DMS114 treated with DMSO at 0.1 percent for 48 hours (cell line): ENCODE measurements at regions not wholly inside any gene's neighbourhood (a gene's known extent, or its start where the extent isn't known, plus 50 kb on each side); places are given as distances from the start of the nearest gene placed in this dataset.
"Not testable (repeated sequence)": the region's sequence is repeated elsewhere in the genome, so short reads cannot be mapped to it uniquely, and the experiment has no call there.

ENCODE experiments used
- DNase-seq: peaks from one replicate; lab custom pipeline; 2025; ENCODE audit not compliant: unreplicated experiment; lab: John Stamatoyannopoulos, UW

DNA sequence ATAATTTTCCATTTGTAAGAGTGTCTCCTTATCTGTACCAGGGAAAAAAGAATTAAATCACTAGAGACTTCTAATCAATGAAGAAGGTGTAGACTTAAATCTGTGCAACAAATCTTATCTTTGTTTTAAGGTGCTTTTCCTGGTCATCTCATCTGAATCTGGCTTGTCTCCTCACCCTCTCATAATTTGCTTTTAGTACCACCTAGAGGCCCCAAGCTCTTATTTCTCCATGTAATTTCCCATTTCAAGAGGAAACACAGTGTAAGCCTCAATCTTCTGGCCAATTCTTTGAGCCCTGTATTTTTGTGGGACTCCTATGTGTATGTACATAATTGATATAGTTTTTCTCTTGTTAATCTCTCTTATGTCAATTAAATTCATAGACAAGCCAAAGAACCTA is 1975.3 kb upstream of the CDH6 start:
- DNase-seq: no peak

DNA sequence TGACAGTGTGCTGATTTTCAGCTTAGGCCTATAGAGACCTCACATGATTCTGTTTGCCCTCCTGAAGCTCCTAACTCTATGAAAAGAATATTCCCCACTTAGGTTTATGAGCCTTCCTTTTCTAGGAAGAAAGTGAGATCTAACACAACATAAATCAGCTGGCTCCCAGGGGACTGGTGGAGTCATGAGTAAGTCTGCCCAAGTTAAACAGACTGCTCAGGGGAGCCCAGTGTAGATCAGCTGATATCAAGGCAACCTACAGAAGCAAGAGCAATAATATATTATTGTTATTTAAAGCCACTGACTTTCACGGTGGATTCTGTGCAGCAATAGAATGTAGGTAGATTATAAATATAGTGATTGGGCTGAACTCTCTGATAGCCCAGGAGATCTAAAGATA is 1978.6 kb upstream of the CDH6 start:
- DNase-seq: no peak

DNA sequence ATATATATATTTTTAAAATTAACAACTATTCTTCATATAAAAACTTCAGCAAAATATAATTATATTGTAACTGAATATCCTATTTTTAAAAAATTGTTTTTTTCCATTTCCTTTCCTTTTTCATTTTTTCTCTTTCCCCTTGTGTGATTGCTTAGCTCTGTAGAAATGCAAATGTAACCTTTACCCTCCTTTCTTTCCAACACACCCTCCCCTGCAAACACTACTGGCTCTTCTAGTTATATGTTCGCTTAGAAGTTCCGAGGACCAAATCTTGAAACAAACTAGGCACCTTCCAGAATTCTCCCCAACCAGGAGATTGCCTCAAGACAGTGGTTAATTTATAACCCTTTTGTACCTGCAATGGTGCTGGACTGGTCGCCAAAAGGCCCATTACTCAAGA is 1980.0 kb upstream of the CDH6 start:
- no peak for DNase-seq

DNA sequence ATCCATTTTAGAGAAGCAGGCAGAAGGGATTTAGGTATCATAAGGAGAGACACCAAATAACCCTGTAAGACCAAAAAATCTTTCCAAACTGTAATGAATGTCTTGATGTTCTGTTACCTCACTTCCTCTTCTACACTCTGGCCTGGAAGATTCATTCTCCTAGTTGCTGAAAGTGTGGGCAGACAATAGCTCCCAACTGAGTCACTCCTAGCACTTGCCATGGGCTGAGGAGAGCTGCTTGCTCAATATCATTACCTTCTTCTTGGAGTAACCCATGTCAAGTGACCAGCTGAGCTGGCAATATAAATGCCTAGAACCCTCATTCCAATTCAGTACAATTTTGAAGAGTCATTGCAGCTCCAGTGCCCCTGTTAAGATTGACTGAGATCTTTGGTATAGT is 1985.5 kb upstream of the CDH6 start:
- DNase-seq: no peak

DNA sequence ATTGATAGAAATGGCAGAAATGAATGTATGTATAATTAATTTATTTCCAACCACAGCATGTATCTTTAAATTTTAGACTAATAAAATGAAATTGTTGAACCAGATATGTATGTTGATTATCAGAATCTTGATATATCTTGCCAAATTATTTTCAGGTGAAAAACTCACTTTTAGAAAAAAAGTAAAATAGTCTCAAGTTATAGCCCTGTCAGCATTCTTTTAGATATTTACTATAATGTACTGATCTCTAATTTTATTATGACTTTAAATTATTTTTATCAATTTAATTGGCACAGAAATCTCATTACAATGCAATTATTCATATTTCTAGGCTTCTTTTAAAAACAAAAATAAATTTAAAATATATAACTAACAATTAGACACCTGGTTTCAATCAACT is 1990.4 kb upstream of the CDH6 start:
- no peak for DNase-seq

DNA sequence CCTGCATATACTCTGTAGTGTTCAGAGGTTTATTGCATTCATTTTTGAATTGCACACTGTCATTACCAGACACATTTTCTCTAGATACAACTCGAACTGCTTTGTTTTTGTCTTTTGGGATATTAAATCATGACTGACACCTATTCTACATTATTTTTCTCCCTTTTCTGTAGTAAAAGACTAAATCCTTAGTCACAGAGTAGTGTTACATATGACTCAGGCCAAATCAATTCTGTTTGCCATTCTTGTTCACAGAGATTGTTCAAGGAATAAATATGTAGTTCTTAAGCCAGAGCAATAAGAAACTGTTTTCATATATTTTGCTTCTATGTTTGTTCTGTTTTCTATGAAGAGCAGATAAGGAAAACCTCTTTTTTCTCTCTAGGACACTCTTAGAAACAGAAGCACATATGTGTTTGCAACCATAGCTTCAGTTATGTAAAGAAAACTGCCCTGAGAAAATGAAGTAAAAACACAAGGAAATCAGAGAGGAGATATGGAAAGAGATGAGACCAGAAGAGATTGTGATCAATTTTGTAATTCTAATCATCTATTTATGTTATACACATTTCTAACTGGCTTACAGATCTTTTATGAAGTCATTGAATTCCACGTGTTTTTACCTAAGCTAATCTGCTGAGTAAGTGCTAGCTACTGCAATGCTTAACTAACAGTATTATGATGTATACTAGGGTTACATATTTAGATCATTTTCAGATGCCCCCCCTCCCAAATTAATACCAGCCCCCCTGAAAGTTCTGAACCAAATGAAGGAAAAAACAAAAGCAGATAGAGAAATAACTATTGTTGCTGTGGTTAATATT is 1995.6 kb upstream of the CDH6 start:
- no peak for DNase-seq

DNA sequence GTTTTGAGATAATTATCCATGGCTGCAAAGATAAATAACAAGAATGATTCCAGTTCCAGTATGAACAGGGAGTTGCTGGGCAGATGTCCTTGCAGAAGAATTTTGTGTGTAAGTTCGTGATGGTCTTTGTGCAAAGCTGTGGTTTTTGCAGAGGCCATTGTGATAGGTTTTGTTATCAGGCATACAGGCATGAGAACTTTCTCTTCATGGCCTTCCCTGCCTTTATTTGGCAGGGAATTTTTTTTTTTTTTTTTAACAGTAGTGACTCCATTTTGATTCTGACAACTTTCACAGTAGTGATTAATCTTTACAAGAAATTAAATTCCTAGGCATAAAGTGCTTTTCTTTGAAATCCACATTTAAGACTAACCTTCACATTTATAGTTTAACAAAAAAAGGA is 1999.5 kb upstream of the CDH6 start:
- DNase-seq: no peak

DNA sequence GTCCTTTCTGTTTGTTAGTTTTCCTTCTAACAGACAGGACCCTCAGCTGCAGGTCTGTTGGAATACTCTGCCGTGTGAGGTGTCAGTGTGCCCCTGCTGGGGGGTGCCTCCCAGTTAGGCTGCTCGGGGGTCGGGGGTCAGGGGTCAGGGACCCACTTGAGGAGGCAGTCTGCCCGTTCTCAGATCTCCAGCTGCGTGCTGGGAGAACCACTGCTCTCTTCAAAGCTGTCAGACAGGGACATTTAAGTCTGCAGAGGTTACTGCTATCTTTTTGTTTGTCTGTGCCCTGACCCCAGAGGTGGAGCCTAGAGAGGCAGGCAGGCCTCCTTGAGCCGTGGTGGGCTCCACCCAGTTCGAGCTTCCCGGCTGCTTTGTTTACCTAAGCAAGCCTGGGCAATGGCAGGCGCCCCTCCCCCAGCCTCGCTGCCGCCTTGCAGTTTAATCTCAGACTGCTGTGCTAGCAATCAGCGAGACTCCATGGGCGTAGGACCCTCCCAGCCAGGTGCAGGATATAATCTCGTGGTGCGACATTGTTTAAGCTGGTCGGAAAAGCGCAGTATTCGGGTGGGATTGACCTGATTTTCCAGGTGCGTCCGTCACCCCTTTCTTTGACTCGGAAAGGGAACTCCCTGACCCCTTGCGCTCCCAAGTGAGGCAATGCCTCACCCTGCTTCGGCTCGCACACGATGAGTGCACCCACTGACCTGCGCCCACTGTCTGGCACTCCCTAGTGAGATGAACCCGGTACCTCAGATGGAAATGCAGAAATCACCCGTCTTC is 2002.0 kb upstream of the CDH6 start:
- not testable (repeated sequence) for DNase-seq

DNA sequence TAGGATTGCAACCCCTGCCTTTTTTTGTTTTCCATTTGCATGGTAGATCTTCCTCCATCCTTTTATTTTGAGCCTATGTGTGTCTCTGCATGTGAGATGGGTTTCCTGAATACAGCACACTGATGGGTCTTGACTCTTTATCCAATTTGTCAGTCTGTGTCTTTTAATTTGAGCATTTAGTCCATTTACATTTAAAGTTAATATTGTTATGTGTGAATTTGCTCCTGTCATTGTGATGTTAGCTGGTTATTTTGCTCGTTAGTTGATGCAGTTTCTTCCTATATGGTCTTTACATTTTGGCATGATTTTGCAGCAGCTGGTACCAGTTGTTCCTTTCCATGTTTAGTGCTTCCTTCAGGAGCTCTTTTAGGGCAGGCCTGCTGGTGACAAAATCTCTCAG is 2003.1 kb upstream of the CDH6 start:
- DNase-seq: not testable (repeated sequence)

DNA sequence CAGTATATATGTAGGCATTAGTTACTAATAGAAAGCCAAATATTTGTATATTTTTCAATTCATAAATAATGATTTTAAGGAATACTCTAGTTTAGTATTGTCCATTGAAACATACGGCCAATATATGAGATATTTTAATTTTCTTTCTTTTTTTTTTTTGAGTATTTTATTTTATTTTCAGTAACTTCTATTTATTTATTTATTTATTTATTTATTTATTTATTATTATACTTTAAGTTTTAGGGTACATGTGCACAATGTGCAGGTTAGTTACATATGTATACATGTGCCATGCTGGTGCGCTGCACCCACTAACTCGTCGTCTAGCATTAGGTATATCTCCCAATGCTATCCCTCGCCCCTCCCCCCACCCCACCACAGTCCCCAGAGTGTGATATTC is 2007.1 kb upstream of the CDH6 start:
- DNase-seq: not testable (repeated sequence)

DNA sequence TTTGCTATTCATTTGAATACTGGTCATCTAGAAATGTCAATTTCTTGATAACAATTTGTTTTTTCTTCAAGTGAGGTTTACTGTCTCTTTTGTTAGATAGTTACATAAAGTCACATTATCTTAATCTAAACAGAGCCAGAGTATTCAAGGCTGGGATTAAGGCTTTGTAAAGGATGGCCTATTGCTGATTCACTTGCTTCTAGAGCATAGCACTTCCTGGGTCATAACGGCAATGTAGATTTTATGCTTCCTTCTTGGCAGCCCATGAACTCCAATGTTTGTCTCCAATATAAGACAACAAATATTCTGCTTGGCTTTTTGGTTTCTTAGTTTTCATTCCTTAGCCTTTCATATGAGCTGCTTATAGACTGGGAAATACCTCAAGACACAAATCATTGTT is 2007.9 kb upstream of the CDH6 start:
- no peak for DNase-seq

DNA sequence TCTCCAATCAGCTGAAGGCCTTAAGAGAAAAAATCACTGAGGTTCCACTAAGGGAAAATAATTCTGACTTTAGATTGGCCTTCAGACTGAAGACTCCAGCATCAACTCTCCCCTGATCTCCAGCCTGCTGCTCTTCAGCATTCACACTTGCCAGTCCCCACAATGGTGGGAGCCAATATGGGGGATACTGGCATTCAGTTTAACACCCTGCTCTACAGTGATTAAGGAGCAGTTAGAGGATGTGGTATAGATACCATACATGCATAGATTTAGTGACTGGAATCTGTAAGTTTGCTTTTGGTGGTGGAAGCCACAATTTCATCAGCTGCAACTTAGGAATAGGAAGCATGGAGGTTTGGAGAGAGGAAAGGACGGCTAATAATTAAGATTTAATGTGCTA is 2017.7 kb upstream of the CDH6 start:
- no peak for DNase-seq

DNA sequence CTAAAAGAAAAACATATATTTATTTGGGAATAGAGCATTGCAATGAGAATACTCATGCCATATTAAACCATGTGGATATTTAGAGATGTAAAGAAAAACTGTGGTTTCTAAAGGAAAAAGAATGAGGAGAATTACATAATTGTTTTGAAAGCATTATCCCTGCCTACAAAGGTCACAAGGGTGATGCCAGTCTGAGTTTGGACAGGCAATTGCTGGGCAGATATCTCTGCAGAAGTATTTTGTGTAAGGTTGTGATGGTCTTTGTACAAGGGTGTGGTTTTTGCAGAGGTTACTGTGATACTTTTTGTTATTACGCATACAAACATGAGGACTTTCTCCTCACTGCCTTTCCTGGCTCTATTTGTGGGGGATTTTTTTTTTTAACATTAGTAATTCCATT is 2022.9 kb upstream of the CDH6 start:
- DNase-seq: no peak

DNA sequence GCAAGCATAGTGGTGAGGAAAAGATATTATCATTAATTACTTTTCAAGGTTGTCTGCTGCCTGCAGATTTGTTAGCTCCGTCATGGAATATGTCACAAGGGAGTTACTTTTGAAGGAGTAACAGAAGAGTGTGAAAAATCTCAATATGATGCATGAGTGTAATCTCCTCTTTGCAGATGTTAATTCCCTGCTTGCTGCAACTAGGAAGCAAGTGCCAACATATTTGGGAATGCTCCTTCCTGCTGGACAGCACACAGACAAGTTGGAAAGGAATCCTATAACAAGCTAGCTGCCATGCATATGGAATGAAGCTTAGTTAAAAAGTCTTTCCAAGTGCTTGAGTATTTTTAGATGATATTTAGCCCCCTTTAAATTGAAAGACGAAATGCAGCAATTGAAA is 2023.6 kb upstream of the CDH6 start:
- DNase-seq: no peak

DNA sequence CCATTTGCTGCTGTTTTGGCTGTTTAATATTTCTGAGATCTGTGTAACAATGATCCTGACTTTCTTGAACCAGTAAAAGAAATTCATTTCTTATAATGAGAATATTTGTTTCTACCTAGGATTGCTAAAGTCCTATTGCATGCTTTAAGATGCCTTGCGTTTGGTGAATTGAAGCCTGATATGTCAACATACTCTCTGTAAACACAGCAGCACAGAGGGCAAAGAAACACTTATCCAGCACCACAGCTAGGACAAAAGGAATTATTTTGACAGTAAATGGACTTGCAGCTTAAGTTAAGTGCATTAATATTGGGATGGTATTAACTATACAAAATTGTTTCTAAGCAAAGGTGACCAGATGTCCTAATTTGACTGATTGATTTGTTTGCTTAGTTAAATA is 2031.2 kb upstream of the CDH6 start:
- no peak for DNase-seq

DNA sequence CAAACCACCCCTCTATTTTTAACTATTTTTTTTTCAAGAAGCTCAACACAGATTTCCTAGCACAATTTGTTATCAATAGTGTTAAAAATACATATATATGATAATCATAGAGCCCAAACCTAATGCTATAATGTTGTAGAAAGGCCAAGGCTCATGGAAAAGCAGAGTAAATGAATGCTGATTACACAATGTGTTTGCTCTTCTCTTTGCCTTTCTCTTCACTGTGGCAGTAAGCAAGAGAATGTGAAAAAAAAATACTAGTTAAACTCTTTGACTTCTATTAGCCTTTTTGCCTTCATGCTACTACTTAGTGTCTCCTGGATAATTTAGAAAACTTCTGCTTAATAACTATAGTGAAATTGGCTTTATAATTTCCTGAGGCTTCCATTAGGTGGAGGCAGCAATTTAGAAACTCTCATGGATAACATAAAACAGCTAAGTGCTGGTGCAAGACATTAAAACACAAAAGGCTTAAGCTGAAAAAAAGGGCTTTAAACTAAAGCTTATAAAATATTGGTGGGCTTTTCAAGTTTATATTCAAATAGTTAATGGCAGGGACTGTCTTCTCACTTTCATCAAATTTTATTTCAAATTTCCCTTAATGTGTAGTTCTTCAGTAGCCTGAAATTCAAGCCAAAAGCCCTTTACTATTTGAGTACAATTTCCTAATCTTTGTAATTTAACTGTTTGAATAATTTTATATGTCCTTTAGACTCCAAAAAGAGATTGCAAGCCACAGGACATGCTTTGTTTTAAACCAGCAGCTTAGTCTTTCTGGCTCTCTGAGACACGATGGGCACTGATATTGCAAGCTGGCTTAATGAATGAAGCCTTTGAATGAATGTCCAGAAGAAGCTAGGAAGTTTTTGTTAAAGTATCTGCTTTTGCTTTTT is 2031.8 kb upstream of the CDH6 start:
- no peak for DNase-seq

DNA sequence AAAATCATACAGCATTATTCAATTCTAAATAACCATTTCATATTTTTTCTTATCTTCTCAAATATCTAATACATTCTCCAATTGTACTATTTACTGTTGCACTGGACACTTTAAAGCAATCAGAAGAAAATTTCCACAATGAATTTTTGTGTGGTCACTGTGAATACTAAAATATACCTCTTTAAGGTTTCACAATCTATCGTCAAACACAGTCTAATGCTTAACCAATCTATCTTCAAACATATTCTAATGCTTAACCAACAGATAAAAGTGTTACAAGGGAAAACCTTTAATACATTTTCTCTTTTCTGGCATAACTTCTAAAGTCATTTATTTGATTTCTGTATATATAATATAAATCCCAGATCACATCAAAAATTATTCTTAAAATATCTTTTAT is 2035.5 kb upstream of the CDH6 start:
- DNase-seq: no peak

DNA sequence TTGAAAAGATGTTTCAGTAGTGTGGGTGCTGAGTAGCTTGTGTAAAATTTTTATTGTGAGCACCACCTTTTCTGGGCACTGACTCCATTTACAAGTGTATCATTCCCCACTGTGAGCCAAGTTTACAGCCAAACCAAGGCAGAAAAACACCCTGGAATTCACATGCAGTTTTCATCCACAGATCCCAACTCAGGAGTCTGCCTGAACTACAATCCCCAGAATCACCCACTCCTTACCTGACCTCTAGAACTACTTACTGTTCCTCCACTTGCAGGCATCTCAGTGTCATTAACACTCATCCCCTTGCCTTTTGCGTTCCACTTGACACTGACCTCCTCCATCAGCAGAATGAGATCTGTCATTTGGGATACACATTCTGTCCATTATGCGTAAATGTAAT is 2042.6 kb upstream of the CDH6 start:
- no peak for DNase-seq

DNA sequence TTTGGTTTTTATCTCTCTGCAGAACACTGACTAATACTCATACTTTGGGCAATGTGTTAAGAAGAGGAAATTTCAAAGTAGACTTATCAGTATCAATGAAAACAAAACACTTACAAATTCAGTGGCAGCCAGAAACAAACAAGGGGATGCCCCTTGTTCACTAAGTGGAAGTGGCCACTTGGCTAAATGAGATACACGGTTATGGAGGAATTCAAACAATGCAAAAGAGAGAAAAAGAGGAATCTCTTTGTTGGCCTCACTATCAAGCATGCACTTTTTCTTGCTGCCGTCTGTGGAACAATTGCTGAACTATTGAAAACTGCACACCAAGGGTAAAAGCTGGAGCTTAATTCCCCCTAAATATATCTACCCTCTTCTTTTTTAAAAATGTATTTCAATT is 2044.9 kb upstream of the CDH6 start:
- DNase-seq: no peak

DNA sequence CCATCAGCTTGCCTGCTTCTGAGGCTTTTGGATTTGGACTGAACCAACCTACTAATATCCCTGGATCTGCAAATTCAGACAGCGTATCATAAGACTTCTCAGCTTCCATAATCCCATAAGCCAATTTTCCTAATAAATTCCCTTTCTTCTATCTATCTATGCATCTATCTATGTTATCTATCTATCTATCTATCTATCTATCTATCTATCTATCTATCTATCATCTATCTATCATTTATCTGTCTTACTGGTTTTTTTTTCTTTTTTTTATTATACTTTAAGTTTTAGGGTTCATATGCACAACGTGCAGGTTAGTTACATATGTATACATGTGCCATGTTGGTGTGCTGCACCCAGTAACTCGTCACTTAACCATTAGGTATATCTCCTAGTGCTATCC is 2045.4 kb upstream of the CDH6 start:
- DNase-seq: no peak

DNA sequence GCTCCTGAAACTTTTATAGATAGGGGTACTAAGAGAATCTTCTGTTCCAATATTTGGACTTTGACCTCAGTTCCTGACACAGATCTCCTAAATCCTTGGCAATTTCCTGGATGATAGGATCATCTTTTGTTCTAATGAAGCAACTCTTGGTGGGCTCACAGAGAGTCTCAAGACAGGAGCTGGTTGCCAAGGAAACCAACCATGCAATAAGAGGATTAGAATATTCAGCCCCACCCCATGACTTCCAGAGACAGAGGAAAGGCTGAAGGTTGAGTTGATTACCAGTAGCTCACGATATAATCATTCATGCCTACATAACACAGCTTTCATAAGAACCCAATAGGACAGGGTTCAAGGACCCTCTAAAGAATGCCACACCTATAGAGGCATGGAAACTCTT is 2050.2 kb upstream of the CDH6 start:
- no peak for DNase-seq

DNA sequence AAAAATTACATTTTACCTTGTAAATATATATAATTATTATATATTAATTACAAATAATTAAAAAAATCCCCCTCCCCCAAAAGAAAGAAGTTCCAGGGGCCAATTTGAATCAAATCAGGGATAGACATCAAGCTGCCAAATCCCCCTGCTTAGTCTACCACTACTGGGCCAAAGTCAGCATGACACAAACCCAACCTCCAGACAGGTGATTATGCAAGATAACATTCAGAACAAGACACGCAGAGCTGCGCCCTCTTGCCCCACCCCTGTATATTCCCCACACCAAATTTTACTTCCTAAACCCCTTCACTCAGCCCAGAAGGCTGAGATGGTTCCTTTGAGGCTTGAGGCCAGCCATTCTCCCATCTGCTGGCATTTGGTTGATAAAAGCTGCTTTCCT is 2059.1 kb upstream of the CDH6 start:
- DNase-seq: no peak
